AG04450 (cell line): ENCODE measurements at regions not wholly inside any gene's neighbourhood (a gene's known extent, or its start where the extent isn't known, plus 50 kb on each side); places are given as distances from the start of the nearest gene placed in this dataset.
A peak's percentile ranks its signal among the peaks of the same experiment; 100 is the strongest.

Source experiments
- CTCF ChIA-PET: fragments of 300-600, 350-600 bp; formaldehyde crosslinking; extraction: SDS; loops from one replicate; lab custom pipeline; 2022; ENCODE audit warnings: antibody characterized with exemption, inconsistent platforms; lab: Charles Lee
- POLR2A ChIA-PET: fragments of 350-600 bp; formaldehyde crosslinking; extraction: SDS; loops from one replicate; lab custom pipeline; 2021; ENCODE audit warnings: antibody characterized with exemption, inconsistent platforms; lab: Yijun Ruan, JAX
- DNase-seq: peaks from one replicate; pipeline ENCODE4 v3.0.0-alpha.2; 2011; ENCODE audit warnings: low read depth, low spot score
- H3K27ac ChIP-seq: one replicate; pipeline ENCODE4 v1.5.1; 2012; ENCODE audit warnings: low read depth, low read length, control low read depth
- H3K27me3 ChIP-seq: one replicate; pipeline ENCODE4 v1.6.0; 2012; ENCODE audit warnings: low read length; ENCODE audit not compliant: control insufficient read depth, insufficient read depth
- H3K4me3 ChIP-seq: 2 replicates; pipeline ENCODE4 v1.5.1; 2011; ENCODE audit warnings: mild to moderate bottlenecking, low read depth, low read length, control low read depth
- H3K9me3 ChIP-seq: 2 replicates; pipeline ENCODE4 v1.5.1; 2012; ENCODE audit warnings: low read length; ENCODE audit not compliant: control insufficient read depth, insufficient read depth
- CTCF ChIP-seq: IDR thresholded peaks from 2 replicates; pipeline ENCODE4 v1.5.1; 2011; ENCODE audit warnings: low read depth, low read length, control low read depth, inconsistent platforms

GRCh38 chr7:115240242-115240641, 318.3 kb downstream of the MDFIC start:
- TF ChIP-seq CTCF, result no peak
- POLR2A ChIA-PET, result no interaction called here
- no peaks in the 10 kb centered on the region for H3K27me3 ChIP-seq
- CTCF ChIA-PET, result no interaction called here
- H3K9me3 ChIP-seq, result no peaks in the 10 kb centered on the region
- H3K4me3 ChIP-seq, result no peak overlapping the region
- H3K27ac ChIP-seq, result no peak overlapping the region
- DNase-seq, result no peak

GRCh38 chr7:115235075-115235474, 313.2 kb downstream of the MDFIC start:
- CTCF ChIA-PET, result no interaction called here
- DNase-seq, result no peak
- no peak for TF ChIP-seq CTCF
- POLR2A ChIA-PET, result no interaction called here
- Histone ChIP-seq H3K4me3 (no peak overlapping the region), H3K27ac (no peak overlapping the region), H3K27me3 (no peaks in the 10 kb centered on the region), H3K9me3 (no peaks in the 10 kb centered on the region)

- H3K4me3 ChIP-seq, result no peak overlapping the region
- TF ChIP-seq CTCF, result no peak
- H3K9me3 ChIP-seq, result no peaks in the 10 kb centered on the region
- POLR2A ChIA-PET, result no interaction called here
- no peaks in the 10 kb centered on the region for H3K27me3 ChIP-seq
- no peak for DNase-seq
- CTCF ChIA-PET, result no interaction called here
- H3K27ac ChIP-seq, result no peak overlapping the region
Measured at GRCh38 chr7:115233809-115234208, 311.9 kb downstream of the MDFIC start.

- ChIA-PET POLR2A (no interaction called here), CTCF (interaction anchor here (1.4 kb wide), 1 partner anchor 65 kb away, joined by 3 read pairs; no protein-coding TSS in a partner anchor)
- Histone ChIP-seq H3K4me3 (no peak overlapping the region), H3K9me3 (no peaks in the 10 kb centered on the region), H3K27me3 (no peaks in the 10 kb centered on the region), H3K27ac (no peak overlapping the region)
- no peak for DNase-seq
- TF ChIP-seq CTCF, result no peak
Measured at GRCh38 chr7:115232041-115232440, 310.1 kb downstream of the MDFIC start.

- no peak for TF ChIP-seq CTCF
- peak; percentile 74 for DNase-seq
- Histone ChIP-seq H3K27me3 (no peaks in the 10 kb centered on the region), H3K9me3 (no peaks in the 10 kb centered on the region), H3K27ac (peak overlapping the region; percentile 32), H3K4me3 (no peak overlapping the region)
- ChIA-PET POLR2A (interaction anchor here (0.5 kb wide), 1 partner anchor 392 kb away, joined by 8 read pairs; no protein-coding TSS in a partner anchor), CTCF (interaction anchor here (0.7 to 1.4 kb wide), 3 partner anchors 13 to 451 kb away, joined by 3 read pairs; no protein-coding TSS in a partner anchor)
Measured at GRCh38 chr7:115230882-115231571, 309.1 kb downstream of the MDFIC start.
